EH (cell line): ENCODE measurements at regions not wholly inside any gene's neighbourhood (a gene's known extent, or its start where the extent isn't known, plus 50 kb on each side); places are given as distances from the start of the nearest gene placed in this dataset.
"Not testable (repeated sequence)": the region's sequence is repeated elsewhere in the genome, so short reads cannot be mapped to it uniquely, and the experiment has no call there.

Source experiments
- DNase-seq: peaks from one replicate; pipeline ENCODE4 v3.0.0-alpha.2; 2015; ENCODE audit warnings: low read depth

DNA sequence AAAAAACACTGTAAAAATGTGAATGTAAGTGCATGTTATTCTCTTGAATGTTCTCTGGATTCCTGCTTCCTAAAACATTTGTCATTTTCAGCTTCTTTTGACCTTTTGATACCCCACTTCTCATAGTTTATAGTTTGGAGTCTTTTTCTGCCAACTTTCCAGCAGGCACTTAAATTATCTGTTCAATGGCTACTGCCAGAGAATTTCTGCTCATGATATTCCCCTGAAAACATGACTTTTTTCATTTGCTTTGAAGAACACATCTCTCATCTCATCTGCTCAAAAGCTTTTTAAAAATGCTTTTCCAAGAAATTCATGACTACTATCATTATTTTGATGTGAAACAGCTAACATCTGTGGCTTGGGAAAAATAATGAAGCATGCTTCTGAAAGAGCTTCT, 269.7 kb upstream of the PCDH7 start:
- no peak for DNase-seq

DNA sequence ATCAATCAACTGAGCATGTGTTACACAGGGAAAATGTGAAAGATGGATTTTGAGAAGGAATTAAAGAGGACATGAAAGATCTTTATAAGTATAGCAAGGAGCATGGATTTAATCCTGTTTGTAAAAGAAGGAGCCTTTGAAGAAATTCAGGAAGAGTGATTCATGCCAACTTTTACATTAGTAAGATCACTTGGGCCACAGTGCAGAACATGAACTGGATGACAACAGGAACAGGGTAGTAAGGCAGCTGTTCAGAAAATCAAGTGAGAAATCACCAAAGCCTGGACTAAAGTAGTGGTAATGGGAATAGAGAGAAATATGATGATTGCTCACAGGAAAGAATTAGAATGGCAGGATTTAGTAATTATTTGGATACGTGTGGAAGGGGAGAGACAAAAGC, 265.7 kb upstream of the PCDH7 start:
- DNase-seq, result no peak

DNA sequence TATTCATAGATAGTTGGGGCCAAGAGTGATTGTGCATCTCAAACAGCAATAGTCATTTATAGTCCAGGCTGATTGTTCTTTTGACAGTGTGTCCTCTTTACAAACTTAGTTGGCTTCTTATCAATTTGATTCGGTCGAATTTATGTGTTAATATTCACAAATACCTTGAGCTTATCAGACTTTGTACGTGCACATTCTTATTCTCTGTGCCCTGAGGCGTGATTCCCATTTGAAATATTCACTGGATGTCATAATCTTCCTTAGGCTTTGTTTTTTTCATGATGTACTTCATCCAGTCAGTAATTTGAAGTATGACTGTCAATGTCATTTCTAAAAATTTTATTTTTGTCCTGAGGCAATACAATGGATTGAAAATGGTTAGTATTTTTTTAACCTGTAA, 263.5 kb upstream of the PCDH7 start:
- no peak for DNase-seq

DNA sequence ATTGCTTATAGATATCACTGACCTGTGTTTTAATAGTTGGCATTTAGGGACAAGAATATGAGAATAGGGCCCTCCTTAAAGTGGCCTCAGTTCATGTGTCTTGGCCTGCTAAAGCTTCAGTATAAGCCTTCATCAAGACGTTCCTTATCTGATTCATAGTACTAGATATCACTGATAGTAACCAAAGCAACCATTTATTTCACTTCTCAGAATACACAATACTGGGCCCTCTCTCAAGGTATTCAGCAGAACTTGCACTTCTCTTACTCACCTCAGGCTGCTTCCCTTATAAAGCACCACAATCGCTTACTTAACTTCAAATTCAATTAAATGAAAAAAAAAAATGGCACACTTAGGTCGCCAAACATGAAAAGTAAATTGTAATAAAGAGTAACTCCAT, 259.4 kb upstream of the PCDH7 start:
- DNase-seq, result no peak

- DNase-seq, result no peak
Measured at GRCh38 chr4:30461218-30461617, 259.0 kb upstream of the PCDH7 start.

- no peak for DNase-seq
Measured at GRCh38 chr4:30462445-30463090, 257.6 kb upstream of the PCDH7 start.

GRCh38 chr4:30471861-30472260, 248.3 kb upstream of the PCDH7 start:
- no peak for DNase-seq

GRCh38 chr4:30473225-30473624, 246.9 kb upstream of the PCDH7 start:
- DNase-seq, result no peak

GRCh38 chr4:30495251-30495650, 224.9 kb upstream of the PCDH7 start:
- DNase-seq, result no peak

GRCh38 chr4:30495651-30496310, 224.4 kb upstream of the PCDH7 start:
- DNase-seq, result no peak

DNA sequence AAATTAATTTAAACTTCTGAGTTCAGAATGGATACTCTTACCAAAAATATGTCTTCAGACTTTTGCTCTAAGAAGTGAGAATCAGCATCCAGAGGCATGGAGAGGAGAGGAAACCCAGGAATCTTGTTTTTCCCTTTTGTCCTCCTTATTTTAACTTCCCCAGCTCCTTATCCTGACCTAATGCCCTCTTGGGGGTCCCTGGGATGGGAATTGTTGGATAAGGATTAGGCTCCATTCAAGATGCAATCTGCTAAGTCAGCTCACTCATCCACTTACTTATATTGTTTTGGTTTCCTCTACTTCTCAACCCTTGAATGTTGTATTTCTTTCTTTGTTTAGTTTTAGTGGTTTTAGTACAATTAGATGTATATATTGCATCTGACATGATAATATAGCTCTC, 208.4 kb upstream of the PCDH7 start:
- no peak for DNase-seq

DNA sequence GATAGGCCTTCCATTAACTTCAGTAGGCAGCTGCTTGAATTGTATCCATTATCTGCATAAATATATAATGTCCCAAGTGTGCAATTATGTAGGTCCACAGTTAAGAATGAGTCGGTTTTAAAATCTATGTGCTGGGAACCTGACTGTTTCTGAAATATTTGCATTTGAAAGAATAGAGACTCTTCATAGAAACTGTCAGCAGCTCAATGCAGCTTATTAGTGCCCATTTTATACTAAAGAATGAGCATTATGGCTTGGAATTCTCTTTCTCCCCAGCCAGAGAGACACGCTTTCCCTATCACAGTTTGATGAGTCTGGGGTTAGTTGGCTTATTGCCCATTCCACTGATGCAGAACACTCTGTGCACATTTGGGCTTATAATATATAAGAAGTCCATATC, 202.0 kb upstream of the PCDH7 start:
- no peak for DNase-seq

DNA sequence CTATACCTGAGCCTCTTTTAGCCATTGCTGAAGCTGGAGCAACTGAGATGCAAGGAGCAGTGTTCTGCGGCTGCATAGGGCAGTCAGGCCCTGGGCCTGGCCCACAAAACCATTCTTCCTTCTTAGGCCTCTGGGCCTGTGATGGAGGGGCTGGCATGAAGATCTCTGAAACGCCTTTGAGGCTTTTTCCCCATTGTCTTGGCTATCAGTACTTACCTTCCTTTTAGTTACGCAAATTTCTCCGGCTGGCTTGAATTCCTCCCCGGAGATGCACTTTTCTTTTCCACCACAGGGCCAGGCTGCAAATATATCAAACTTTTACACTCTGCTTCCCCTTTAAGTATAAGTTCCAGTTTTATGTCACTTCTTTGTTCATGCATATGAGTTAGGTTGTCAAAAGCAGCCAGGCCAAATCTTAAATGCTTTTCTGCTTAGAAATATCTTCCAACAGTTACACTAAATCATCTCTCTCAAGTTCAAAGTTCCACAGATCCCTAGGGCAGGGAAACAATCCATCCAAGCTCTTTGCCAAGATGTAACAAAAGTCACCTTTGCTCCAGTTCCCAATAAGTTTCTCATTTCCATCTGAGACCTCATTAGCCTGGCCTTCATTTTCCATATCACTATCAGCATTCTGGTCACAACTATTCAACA, 194.4 kb upstream of the PCDH7 start:
- no peak for DNase-seq

DNA sequence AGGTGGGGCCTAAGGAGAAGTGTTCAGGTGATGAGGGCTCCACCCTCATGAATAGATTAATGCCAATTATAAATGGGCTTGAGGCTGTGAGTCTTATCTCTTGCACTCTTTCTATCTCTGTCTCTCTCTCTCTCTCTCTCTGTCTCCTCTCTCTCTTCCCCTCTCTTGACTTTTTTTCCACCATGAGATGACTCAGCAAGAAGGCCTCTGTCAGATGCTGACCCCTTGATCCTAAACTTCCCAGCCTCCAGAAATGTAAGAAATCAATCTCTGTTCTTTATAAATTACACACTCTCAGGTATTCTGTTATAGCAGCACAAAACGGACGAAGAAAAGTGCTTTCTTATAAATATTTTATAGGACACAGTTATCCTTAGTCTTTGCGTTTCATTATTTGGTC, 184.9 kb upstream of the PCDH7 start:
- DNase-seq, result no peak

- no peak for DNase-seq
Measured at GRCh38 chr4:30536231-30536630, 183.9 kb upstream of the PCDH7 start.

GRCh38 chr4:30537456-30537855, 182.7 kb upstream of the PCDH7 start:
- DNase-seq, result peak; percentile 21

DNA sequence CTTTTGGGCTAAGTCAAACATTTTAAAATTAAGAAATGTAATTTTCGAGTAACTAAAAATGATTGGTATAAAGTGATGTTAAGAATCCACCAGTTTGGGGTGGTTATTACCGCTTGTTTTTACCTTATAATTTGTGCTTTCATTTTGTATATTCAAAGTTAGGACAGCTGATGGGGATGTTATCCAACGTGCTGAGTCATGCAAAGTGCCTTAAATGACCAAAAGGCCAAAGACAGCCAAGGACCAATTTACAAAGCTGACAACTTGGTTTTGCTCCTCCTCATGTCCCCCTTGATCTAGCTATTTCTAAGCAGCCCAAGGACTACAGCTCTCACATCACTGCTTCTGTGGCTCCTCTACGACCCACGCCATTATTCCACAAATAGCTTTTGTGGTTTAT, 181.4 kb upstream of the PCDH7 start:
- no peak for DNase-seq

DNA sequence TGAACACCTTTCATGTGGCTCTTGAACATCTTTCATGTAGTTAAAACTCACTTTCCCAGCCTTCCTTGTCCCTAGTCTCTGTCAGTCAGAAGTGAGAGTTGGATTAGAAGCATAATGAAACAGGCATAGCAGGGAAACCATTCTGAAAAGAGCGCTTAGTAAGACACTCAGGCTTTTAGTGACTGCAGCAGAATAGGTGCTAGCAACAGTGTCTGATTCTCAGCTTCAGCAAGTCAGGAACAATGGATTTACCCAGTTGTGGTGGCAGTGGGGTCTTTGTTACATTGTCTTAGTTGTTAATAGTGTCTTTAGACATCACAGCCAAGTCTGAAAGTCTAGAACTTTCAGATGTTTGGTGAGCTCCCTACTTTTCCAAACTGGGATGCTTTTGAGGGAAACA, 177.1 kb upstream of the PCDH7 start:
- DNase-seq, result no peak

DNA sequence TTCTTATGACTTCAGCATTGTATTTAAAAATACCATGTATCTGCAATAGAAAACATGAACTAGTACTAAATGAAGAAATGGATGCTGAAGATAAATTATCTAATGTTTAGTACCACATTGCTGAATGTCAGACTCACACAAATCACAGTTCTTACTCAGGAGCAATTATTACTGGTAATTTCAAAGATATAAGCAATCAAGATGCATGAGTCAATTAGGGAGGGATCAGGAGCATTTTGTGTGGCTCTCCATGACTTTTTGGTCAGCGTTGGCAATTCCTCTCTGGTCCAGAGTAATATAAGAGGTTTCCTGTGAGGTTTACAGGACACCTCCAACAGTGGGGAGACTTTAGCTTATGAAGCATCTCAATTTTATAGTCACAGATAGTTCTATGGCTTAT, 167.0 kb upstream of the PCDH7 start:
- DNase-seq, result no peak

DNA sequence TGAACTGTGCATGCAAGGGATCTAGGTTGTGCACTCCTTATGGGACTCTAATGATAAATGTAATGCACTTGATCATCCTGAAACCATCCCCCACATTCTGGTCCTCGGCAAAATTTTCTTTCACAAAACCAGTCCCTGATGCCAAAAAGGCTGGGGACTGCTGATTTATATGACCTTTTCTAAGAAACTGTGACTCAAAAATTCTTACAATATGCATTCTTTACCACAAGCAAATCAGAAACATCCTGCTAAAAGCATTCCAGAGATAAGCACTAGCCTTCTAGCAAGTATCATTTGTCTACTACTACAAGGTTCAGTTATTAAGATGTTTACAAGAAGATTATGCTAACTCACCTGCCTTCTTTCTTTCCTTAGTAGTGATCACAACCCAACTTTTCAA, 166.5 kb upstream of the PCDH7 start:
- DNase-seq, result no peak

DNA sequence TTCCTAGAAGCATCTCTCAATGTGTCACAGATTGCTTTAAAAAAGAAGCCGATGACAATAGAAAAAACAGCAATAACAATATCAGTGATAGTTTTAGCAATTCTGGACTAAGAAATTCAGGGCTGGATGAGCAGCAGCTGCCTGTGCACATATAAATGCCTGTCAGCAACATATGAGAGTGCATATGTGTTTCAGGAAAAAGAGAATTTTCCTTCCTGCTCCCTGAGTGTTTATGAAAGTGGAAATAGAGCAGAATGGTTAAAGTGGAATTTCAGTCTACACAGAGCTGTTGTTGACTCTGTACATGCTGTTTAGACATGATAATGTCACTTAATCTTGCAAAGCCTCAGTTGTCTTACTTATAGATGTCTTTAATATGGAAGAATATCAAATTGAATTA, 164.4 kb upstream of the PCDH7 start:
- DNase-seq, result no peak

DNA sequence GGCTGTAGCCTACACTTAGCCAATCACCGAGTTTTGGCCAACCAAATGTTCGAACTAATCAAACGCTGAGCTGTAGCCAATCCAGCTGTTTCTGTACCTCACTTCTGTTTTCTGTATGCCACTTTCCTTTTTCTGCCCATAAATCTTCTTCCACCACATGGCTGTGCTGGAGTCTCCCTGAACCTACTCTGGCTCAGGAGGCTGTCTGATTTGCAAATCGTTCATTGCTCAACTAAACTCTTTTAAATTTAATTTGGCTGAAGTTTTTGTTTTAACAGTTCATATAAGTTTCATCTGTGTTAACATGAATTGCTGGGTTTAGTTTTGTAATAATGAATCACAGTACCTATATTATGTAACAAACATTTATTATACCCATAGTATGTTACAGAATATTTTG, 160.7 kb upstream of the PCDH7 start:
- DNase-seq, result no peak

GRCh38 chr4:30586850-30587249, 133.3 kb upstream of the PCDH7 start:
- DNase-seq, result no peak

- DNase-seq, result not testable (repeated sequence)
Measured at GRCh38 chr4:30589669-30590068, 130.5 kb upstream of the PCDH7 start.
